ENCODE measurements at regions not wholly inside any gene's neighbourhood (a gene's known extent, or its start where the extent isn't known, plus 50 kb on each side); places are given as distances from the start of the nearest gene placed in this dataset.

GRCh38 chr9:126122901-126123616 lies 203.6 kb upstream of the MVB12B start:
- TF ChIP-seq CTCF (IDR thresholded peaks at IDR 0.05) (no peak), EP300 (IDR thresholded peaks at IDR 0.05) (no peak), POLR2A (IDR thresholded peaks at IDR 0.05) (no peak)
